Endothelial cell (in vitro differentiated cells): ENCODE measurements at regions not wholly inside any gene's neighbourhood (a gene's known extent, or its start where the extent isn't known, plus 50 kb on each side); places are given as distances from the start of the nearest gene placed in this dataset.

Experiments
- DNase-seq: peaks from one replicate; pipeline ENCODE4 v3.0.0; 2021; ENCODE audit warnings: low spot score
- H3K27ac Mint-ChIP-seq: one replicate; pipeline ENCODE4 v1.8.0; 2021; ENCODE audit warnings: mixed read lengths, inconsistent platforms; ENCODE audit not compliant: unreplicated experiment
- H3K27me3 Mint-ChIP-seq: one replicate; pipeline ENCODE4 v1.8.0; 2021; ENCODE audit warnings: mild to moderate bottlenecking, moderate library complexity, mixed read lengths, inconsistent platforms; ENCODE audit not compliant: unreplicated experiment
- H3K36me3 Mint-ChIP-seq: one replicate; pipeline ENCODE4 v1.8.0; 2021; ENCODE audit warnings: mild to moderate bottlenecking, low read depth, mixed read lengths, inconsistent platforms; ENCODE audit not compliant: unreplicated experiment
- H3K4me1 Mint-ChIP-seq: one replicate; pipeline ENCODE4 v1.8.0; 2021; ENCODE audit warnings: mild to moderate bottlenecking, mixed read lengths, inconsistent platforms; ENCODE audit not compliant: unreplicated experiment
- H3K4me3 Mint-ChIP-seq: one replicate; pipeline ENCODE4 v1.8.0; 2021; ENCODE audit warnings: mild to moderate bottlenecking, mixed read lengths, inconsistent platforms; ENCODE audit not compliant: unreplicated experiment
- H3K9me3 Mint-ChIP-seq: one replicate; pipeline ENCODE4 v1.8.0; 2021; ENCODE audit warnings: mixed read lengths, inconsistent platforms; ENCODE audit not compliant: unreplicated experiment
- CTCF ChIP-seq: fragments of 200-600 bp; sonication (generic); IDR thresholded peaks from one replicate; pipeline ENCODE4 v1.5.0; 2021; ENCODE audit warnings: antibody characterized with exemption; ENCODE audit not compliant: unreplicated experiment

- Mint-ChIP-seq H3K27me3 (no peaks in the 10 kb centered on the region), H3K9me3 (no peaks in the 10 kb centered on the region), H3K36me3 (no peaks in the 10 kb centered on the region), H3K27ac (no peak overlapping the region), H3K4me1 (no peaks in the 10 kb centered on the region), H3K4me3 (no peak overlapping the region)
- no peak for DNase-seq
- TF ChIP-seq CTCF, result no peak
These were observed 126.7 kb downstream of the CYLD start for GRCh38 chr16:50868577-50868976.

- Mint-ChIP-seq H3K9me3 (no peaks in the 10 kb centered on the region), H3K4me3 (no peak overlapping the region), H3K4me1 (no peaks in the 10 kb centered on the region), H3K36me3 (no peaks in the 10 kb centered on the region), H3K27me3 (peaks cover 3% of the 10 kb centered on the region), H3K27ac (no peak overlapping the region)
- DNase-seq, result no peak
- TF ChIP-seq CTCF, result no peak
These were observed 124.9 kb downstream of the CYLD start for GRCh38 chr16:50866806-50867205.

- TF ChIP-seq CTCF, result no peak
- no peak overlapping the region for H3K4me3 Mint-ChIP-seq
- H3K4me1 Mint-ChIP-seq, result no peaks in the 10 kb centered on the region
- no peak overlapping the region for H3K27ac Mint-ChIP-seq
- DNase-seq, result no peak
- H3K27me3 Mint-ChIP-seq, result peaks cover 4% of the 10 kb centered on the region
- no peaks in the 10 kb centered on the region for H3K36me3 Mint-ChIP-seq
- no peaks in the 10 kb centered on the region for H3K9me3 Mint-ChIP-seq
These were observed 122.5 kb downstream of the CYLD start for GRCh38 chr16:50864386-50864785.

GRCh38 chr16:50863644-50864144, 121.8 kb downstream of the CYLD start:
- Mint-ChIP-seq H3K4me1 (no peaks in the 10 kb centered on the region), H3K36me3 (no peaks in the 10 kb centered on the region), H3K9me3 (no peaks in the 10 kb centered on the region), H3K4me3 (no peak overlapping the region), H3K27me3 (peaks cover 4% of the 10 kb centered on the region), H3K27ac (no peak overlapping the region)
- no peak for DNase-seq
- TF ChIP-seq CTCF, result no peak

GRCh38 chr16:50862818-50863643, 121.1 kb downstream of the CYLD start:
- TF ChIP-seq CTCF, result no peak
- H3K27ac Mint-ChIP-seq, result no peak overlapping the region
- H3K36me3 Mint-ChIP-seq, result no peaks in the 10 kb centered on the region
- H3K9me3 Mint-ChIP-seq, result no peaks in the 10 kb centered on the region
- no peak for DNase-seq
- no peaks in the 10 kb centered on the region for H3K4me1 Mint-ChIP-seq
- peaks cover 4% of the 10 kb centered on the region for H3K27me3 Mint-ChIP-seq
- H3K4me3 Mint-ChIP-seq, result no peak overlapping the region
